ENCODE measurements at regions not wholly inside any gene's neighbourhood (a gene's known extent, or its start where the extent isn't known, plus 50 kb on each side); places are given as distances from the start of the nearest gene placed in this dataset.

- Mint-ChIP-seq H3K27me3 (ENCODE audit: insufficient read depth, unreplicated experiment) (peaks cover 5% of the 10 kb centered on the region), H3K4me1 (ENCODE audit: low read depth, unreplicated experiment) (no peaks in the 10 kb centered on the region), H3K4me3 (ENCODE audit: unreplicated experiment) (no peak overlapping the region), H3K36me3 (ENCODE audit: insufficient read depth, unreplicated experiment) (no peaks in the 10 kb centered on the region), H3K9me3 (ENCODE audit: unreplicated experiment) (no peaks in the 10 kb centered on the region), H3K27ac (ENCODE audit: unreplicated experiment) (no peak overlapping the region)
- no TSS peak for BruUV-seq (replicated peaks)
- POLR2A ChIA-PET: no interaction called here
- H3K9me3 ChIP-seq: no peaks in the 10 kb centered on the region
- H3K27me3 ChIP-seq (replicated peaks; ENCODE audit: control insufficient read depth, insufficient read depth, low read length): no peaks in the 10 kb centered on the region
- no peak overlapping the region for H3K4me3 ChIP-seq (ENCODE audit: low read depth, low read length)
- CTCF ChIA-PET: no interaction called here
- DNase-seq: no peak
- no peaks in the 10 kb centered on the region for H3K4me1 ChIP-seq
- intact Hi-C loops (cut with micrococcal nuclease; ENCODE audit: unreplicated experiment): no loop called here
- H3K36me3 ChIP-seq (ENCODE audit: control insufficient read depth, insufficient read depth, low read length): no peaks in the 10 kb centered on the region
- TF ChIP-seq CTCF (IDR thresholded peaks at IDR 0.05; ENCODE audit: insufficient read depth in 1 of 2, low read depth in 1 of 2, low read length in 1 of 2, severe bottlenecking in 1 of 2, unreplicated experiment in 1 of 2): no peak
Observed at GRCh38 chr5:144585681-144586080, 415.0 kb downstream of the KCTD16 start.

GRCh38 chr5:144583541-144584449 lies 413.1 kb downstream of the KCTD16 start:
- ChIA-PET CTCF (no interaction called here), POLR2A (no interaction called here)
- Mint-ChIP-seq H3K27ac (ENCODE audit: unreplicated experiment) (no peak overlapping the region), H3K36me3 (ENCODE audit: insufficient read depth, unreplicated experiment) (no peaks in the 10 kb centered on the region), H3K4me1 (ENCODE audit: low read depth, unreplicated experiment) (no peaks in the 10 kb centered on the region), H3K27me3 (ENCODE audit: insufficient read depth, unreplicated experiment) (no peaks in the 10 kb centered on the region), H3K9me3 (ENCODE audit: unreplicated experiment) (no peaks in the 10 kb centered on the region), H3K4me3 (ENCODE audit: unreplicated experiment) (no peak overlapping the region)
- no peak for TF ChIP-seq CTCF (IDR thresholded peaks at IDR 0.05; ENCODE audit: insufficient read depth in 1 of 2, low read depth in 1 of 2, low read length in 1 of 2, severe bottlenecking in 1 of 2, unreplicated experiment in 1 of 2)
- no TSS peak for BruUV-seq (replicated peaks)
- intact Hi-C loops (cut with micrococcal nuclease; ENCODE audit: unreplicated experiment): no loop called here
- Histone ChIP-seq H3K4me3 (ENCODE audit: low read depth, low read length) (no peak overlapping the region), H3K9me3 (no peaks in the 10 kb centered on the region), H3K4me1 (no peaks in the 10 kb centered on the region), H3K27me3 (replicated peaks; ENCODE audit: control insufficient read depth, insufficient read depth, low read length) (no peaks in the 10 kb centered on the region), H3K36me3 (ENCODE audit: control insufficient read depth, insufficient read depth, low read length) (no peaks in the 10 kb centered on the region)
- DNase-seq: peak in 1 of 2 experiments; percentile 6

GRCh38 chr5:144582066-144582465 lies 411.4 kb downstream of the KCTD16 start:
- H3K4me3 Mint-ChIP-seq (ENCODE audit: unreplicated experiment): no peak overlapping the region
- no peaks in the 10 kb centered on the region for H3K36me3 Mint-ChIP-seq (ENCODE audit: insufficient read depth, unreplicated experiment)
- no peak for DNase-seq
- no peaks in the 10 kb centered on the region for H3K9me3 Mint-ChIP-seq (ENCODE audit: unreplicated experiment)
- BruUV-seq (replicated peaks): no TSS peak
- Histone ChIP-seq H3K4me1 (no peaks in the 10 kb centered on the region), H3K36me3 (ENCODE audit: control insufficient read depth, insufficient read depth, low read length) (no peaks in the 10 kb centered on the region), H3K27me3 (replicated peaks; ENCODE audit: control insufficient read depth, insufficient read depth, low read length) (no peaks in the 10 kb centered on the region), H3K4me3 (ENCODE audit: low read depth, low read length) (no peak overlapping the region), H3K9me3 (no peaks in the 10 kb centered on the region)
- no peaks in the 10 kb centered on the region for H3K27me3 Mint-ChIP-seq (ENCODE audit: insufficient read depth, unreplicated experiment)
- no peaks in the 10 kb centered on the region for H3K4me1 Mint-ChIP-seq (ENCODE audit: low read depth, unreplicated experiment)
- CTCF ChIA-PET: no interaction called here
- POLR2A ChIA-PET: no interaction called here
- no peak for TF ChIP-seq CTCF (IDR thresholded peaks at IDR 0.05; ENCODE audit: insufficient read depth in 1 of 2, low read depth in 1 of 2, low read length in 1 of 2, severe bottlenecking in 1 of 2, unreplicated experiment in 1 of 2)
- peak overlapping the region; percentile 71 for H3K27ac Mint-ChIP-seq (ENCODE audit: unreplicated experiment)
- intact Hi-C loops (cut with micrococcal nuclease; ENCODE audit: unreplicated experiment): no loop called here
